ENCODE measurements at regions not wholly inside any gene's neighbourhood (a gene's known extent, or its start where the extent isn't known, plus 50 kb on each side); places are given as distances from the start of the nearest gene placed in this dataset.

DNA sequence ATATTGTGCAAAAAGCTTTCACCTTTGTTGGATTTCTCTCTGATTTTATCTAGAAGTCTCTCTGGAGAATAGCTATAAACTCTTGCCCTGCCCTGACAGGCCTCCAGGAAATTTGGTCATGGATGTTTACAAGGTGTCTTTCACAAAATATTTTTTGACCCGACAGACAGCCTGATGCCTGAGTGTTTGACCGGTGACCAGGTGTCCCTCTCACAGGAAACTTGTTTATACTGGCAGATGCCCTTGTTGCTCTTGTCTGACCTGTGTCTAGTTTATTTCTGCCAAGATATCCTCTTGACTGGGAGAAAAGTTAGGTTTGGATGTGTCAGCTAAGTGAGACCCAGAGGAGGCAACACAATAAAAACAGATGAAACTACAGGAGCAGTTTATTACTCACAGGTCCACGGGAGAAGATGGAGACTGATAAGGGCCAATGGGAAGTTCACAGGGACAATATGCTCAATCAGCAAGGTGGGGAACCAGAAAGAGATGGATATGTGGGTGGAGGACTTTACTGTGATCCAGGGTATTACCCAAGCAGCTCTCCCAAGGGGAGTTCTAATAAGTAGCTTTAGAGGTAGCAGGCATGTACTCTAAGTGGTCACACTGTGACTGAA is 243.3 kb downstream of the ARAP2 start:
- no peak overlapping the region for H3K4me3 ChIP-seq
- no peaks in the 10 kb centered on the region for H3K27me3 ChIP-seq
- H3K27ac ChIP-seq (replicated peaks in 1 of 4), result no peak overlapping the region
- H3K36me3 ChIP-seq, result no peaks in the 10 kb centered on the region
- no peaks in the 10 kb centered on the region for H3K9me3 ChIP-seq
- H3K4me1 ChIP-seq, result no peaks in the 10 kb centered on the region
- TF ChIP-seq, protein P1, sequence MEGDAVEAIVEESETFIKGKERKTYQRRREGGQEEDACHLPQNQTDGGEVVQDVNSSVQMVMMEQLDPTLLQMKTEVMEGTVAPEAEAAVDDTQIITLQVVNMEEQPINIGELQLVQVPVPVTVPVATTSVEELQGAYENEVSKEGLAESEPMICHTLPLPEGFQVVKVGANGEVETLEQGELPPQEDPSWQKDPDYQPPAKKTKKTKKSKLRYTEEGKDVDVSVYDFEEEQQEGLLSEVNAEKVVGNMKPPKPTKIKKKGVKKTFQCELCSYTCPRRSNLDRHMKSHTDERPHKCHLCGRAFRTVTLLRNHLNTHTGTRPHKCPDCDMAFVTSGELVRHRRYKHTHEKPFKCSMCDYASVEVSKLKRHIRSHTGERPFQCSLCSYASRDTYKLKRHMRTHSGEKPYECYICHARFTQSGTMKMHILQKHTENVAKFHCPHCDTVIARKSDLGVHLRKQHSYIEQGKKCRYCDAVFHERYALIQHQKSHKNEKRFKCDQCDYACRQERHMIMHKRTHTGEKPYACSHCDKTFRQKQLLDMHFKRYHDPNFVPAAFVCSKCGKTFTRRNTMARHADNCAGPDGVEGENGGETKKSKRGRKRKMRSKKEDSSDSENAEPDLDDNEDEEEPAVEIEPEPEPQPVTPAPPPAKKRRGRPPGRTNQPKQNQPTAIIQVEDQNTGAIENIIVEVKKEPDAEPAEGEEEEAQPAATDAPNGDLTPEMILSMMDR (IDR thresholded peaks at IDR 0.05), result no peak
- TF ChIP-seq POLR2A (IDR thresholded peaks at IDR 0.05; ENCODE audit: low read depth) (no peak), EP300 (IDR thresholded peaks at IDR 0.05) (no peak), POLR2AphosphoS5 (IDR thresholded peaks at IDR 0.05) (no peak)
- intact Hi-C loops (cut with DNase I), result no loop called here
- 33% methylated on average over 3 of the region's 3 CpGs for WGBS
- no peak for DNase-seq (ENCODE audit: extremely low spot score)

DNA sequence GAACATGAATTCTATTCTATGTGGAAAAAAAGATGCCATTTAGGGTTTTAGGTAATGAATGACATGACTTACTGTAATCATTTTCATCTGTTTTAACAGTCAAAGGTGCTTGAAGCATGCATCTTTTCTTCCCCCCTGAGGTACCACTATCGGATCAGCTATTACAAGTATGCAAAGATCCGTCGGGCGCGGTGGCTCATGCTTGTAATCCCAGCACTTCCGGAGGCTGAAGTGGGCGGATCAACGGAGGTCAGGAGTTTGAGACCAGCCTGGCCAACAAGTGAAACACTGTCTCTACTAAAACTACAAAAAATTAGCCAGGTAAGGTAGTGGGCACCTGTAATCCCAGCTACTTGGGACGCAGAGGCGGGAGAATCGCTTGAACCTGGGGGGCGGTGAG is 241.3 kb downstream of the ARAP2 start:
- Histone ChIP-seq H3K9me3 (no peaks in the 10 kb centered on the region), H3K4me1 (no peaks in the 10 kb centered on the region), H3K4me3 (no peak overlapping the region), H3K36me3 (no peaks in the 10 kb centered on the region), H3K27me3 (no peaks in the 10 kb centered on the region), H3K27ac (replicated peaks in 1 of 4) (no peak overlapping the region)
- WGBS, result 97% methylated on average over 12 of the region's 12 CpGs
- DNase-seq (ENCODE audit: extremely low spot score), result no peak
- intact Hi-C loops (cut with DNase I), result no loop called here
- TF ChIP-seq, protein P1 (IDR thresholded peaks at IDR 0.05), result no peak
- TF ChIP-seq POLR2AphosphoS5 (IDR thresholded peaks at IDR 0.05) (no peak), EP300 (IDR thresholded peaks at IDR 0.05) (no peak), POLR2A (IDR thresholded peaks at IDR 0.05; ENCODE audit: low read depth) (no peak)

DNA sequence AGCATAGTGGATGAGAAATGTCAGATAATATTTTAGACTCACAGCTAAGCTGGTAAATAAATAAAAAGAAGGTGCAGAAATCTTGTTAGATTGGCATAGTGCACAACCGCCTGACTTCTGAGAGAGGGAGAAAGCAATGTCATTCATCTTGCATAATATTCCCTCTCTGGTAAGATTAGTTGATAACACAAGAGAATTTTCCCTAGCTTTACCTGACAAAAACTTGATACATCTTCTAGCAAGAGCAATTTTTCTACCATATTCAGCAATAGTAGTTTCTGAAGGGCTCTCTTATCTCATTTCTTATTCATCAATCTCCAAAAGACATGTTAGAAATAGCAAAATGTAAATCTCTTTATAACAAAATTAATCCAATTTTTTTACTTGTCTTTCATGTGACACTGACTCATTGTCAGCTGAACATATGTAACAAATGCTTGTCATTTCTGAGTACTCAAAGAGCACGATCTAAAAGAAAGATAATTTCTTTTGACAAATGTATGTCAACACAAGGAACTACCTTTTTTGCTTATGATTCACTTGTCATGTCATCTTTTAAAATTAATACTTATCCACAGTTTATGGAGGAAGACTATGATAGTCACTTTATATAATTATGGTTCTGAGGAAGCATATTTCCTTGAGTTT is 240.0 kb downstream of the ARAP2 start:
- TF ChIP-seq EP300 (IDR thresholded peaks at IDR 0.05), result no peak
- TF ChIP-seq, protein P1 (IDR thresholded peaks at IDR 0.05), result no peak

GRCh38 chr4:36006226-36006625 is 238.1 kb downstream of the ARAP2 start:
- no peak for DNase-seq (ENCODE audit: extremely low spot score)
- no peaks in the 10 kb centered on the region for H3K27me3 ChIP-seq
- TF ChIP-seq EP300 (IDR thresholded peaks at IDR 0.05) (no peak), POLR2AphosphoS5 (IDR thresholded peaks at IDR 0.05) (no peak), POLR2A (IDR thresholded peaks at IDR 0.05; ENCODE audit: low read depth) (no peak)
- TF ChIP-seq, protein P1 (IDR thresholded peaks at IDR 0.05), result no peak
- whole genome bisulfite sequencing, result 74% methylated on average over 5 of the region's 5 CpGs
- H3K27ac ChIP-seq (replicated peaks in 1 of 4), result no peak overlapping the region
- no peaks in the 10 kb centered on the region for H3K9me3 ChIP-seq
- intact Hi-C loops (cut with DNase I), result no loop called here
- no peaks in the 10 kb centered on the region for H3K4me1 ChIP-seq
- no peaks in the 10 kb centered on the region for H3K36me3 ChIP-seq
- H3K4me3 ChIP-seq, result no peak overlapping the region

More for the DNA sequence above, 240.0 kb downstream of the ARAP2 start:
- Histone ChIP-seq H3K4me3 (no peak overlapping the region), H3K9me3 (no peaks in the 10 kb centered on the region), H3K27me3 (no peaks in the 10 kb centered on the region), H3K36me3 (no peaks in the 10 kb centered on the region), H3K4me1 (no peaks in the 10 kb centered on the region), H3K27ac (replicated peaks in 1 of 4) (no peak overlapping the region)
- WGBS, result 74% methylated on average over 2 of the region's 2 CpGs
- intact Hi-C loops (cut with DNase I), result no loop called here
- DNase-seq (ENCODE audit: extremely low spot score), result no peak
